Activated CD4-positive, alpha-beta memory T cell treated with anti-CD3 and anti-CD28 coated beads for 36 hours (primary cell): ENCODE measurements at regions not wholly inside any gene's neighbourhood (a gene's known extent, or its start where the extent isn't known, plus 50 kb on each side); places are given as distances from the start of the nearest gene placed in this dataset.

Experiments
- CTCF ChIA-PET: fragments of 350-600 bp; sonication (Branson Sonifier 250); formaldehyde crosslinking; loops from one replicate; lab custom pipeline; 2021; ENCODE audit warnings: antibody characterized with exemption, inconsistent platforms; lab: Charles Lee
- POLR2A ChIA-PET: fragments of 350-600 bp; sonication (Branson Sonifier 250); formaldehyde crosslinking; loops from one replicate; lab custom pipeline; 2021; ENCODE audit warnings: antibody characterized with exemption; lab: Charles Lee
- DNase-seq: peaks from one replicate; pipeline ENCODE4 v3.0.0-alpha.2; 2020
- H3K27ac Mint-ChIP-seq: one replicate; pipeline ENCODE4 v1.8.0; 2021; ENCODE audit warnings: mixed read lengths
- H3K27me3 Mint-ChIP-seq: one replicate; pipeline ENCODE4 v1.8.0; 2021; ENCODE audit warnings: mixed read lengths
- H3K36me3 Mint-ChIP-seq: one replicate; pipeline ENCODE4 v1.8.0; 2021; ENCODE audit warnings: mixed read lengths
- H3K4me1 Mint-ChIP-seq: one replicate; pipeline ENCODE4 v1.8.0; 2021; ENCODE audit warnings: low read depth, mixed read lengths
- H3K4me3 Mint-ChIP-seq: one replicate; pipeline ENCODE4 v1.8.0; 2021; ENCODE audit warnings: mild to moderate bottlenecking, mixed read lengths
- H3K9me3 Mint-ChIP-seq: one replicate; pipeline ENCODE4 v1.8.0; 2021; ENCODE audit warnings: mixed read lengths
- intact Hi-C: fragments of 100-400 bp; cut with micrococcal nuclease; formaldehyde crosslinking; loops from one replicate; pipeline ENCODE4 v1.15.1; 2023

GRCh38 chr6:113129991-113130390, 727.2 kb upstream of the MARCKS start:
- Mint-ChIP-seq H3K27me3 (no peaks in the 10 kb centered on the region), H3K27ac (no peak overlapping the region), H3K4me3 (no peak overlapping the region), H3K36me3 (no peaks in the 10 kb centered on the region), H3K9me3 (no peaks in the 10 kb centered on the region), H3K4me1 (no peaks in the 10 kb centered on the region)
- CTCF ChIA-PET = no interaction called here
- POLR2A ChIA-PET = no interaction called here
- DNase-seq = no peak
- intact Hi-C loops = no loop called here

- Mint-ChIP-seq H3K9me3 (no peaks in the 10 kb centered on the region), H3K36me3 (no peaks in the 10 kb centered on the region), H3K4me3 (no peak overlapping the region), H3K27me3 (no peaks in the 10 kb centered on the region), H3K27ac (no peak overlapping the region), H3K4me1 (no peaks in the 10 kb centered on the region)
- CTCF ChIA-PET = no interaction called here
- POLR2A ChIA-PET = no interaction called here
- no peak for DNase-seq
- intact Hi-C loops = no loop called here
Measured at GRCh38 chr6:113137426-113137825, 719.7 kb upstream of the MARCKS start.

- no peak overlapping the region for H3K4me3 Mint-ChIP-seq
- ChIA-PET POLR2A (no interaction called here), CTCF (no interaction called here)
- H3K9me3 Mint-ChIP-seq = peaks cover 2% of the 10 kb centered on the region
- H3K27me3 Mint-ChIP-seq = no peaks in the 10 kb centered on the region
- no peak overlapping the region for H3K27ac Mint-ChIP-seq
- H3K36me3 Mint-ChIP-seq = no peaks in the 10 kb centered on the region
- no peak for DNase-seq
- no peaks in the 10 kb centered on the region for H3K4me1 Mint-ChIP-seq
- intact Hi-C loops = no loop called here
Measured at GRCh38 chr6:113140721-113141120, 716.4 kb upstream of the MARCKS start.

- Mint-ChIP-seq H3K9me3 (peaks cover 2% of the 10 kb centered on the region), H3K27me3 (no peaks in the 10 kb centered on the region), H3K4me3 (no peak overlapping the region), H3K4me1 (no peaks in the 10 kb centered on the region), H3K27ac (no peak overlapping the region), H3K36me3 (no peaks in the 10 kb centered on the region)
- intact Hi-C loops = no loop called here
- POLR2A ChIA-PET = no interaction called here
- no peak for DNase-seq
- CTCF ChIA-PET = no interaction called here
Measured at GRCh38 chr6:113141901-113142300, 715.2 kb upstream of the MARCKS start.

- no peak for DNase-seq
- no peak overlapping the region for H3K4me3 Mint-ChIP-seq
- no peaks in the 10 kb centered on the region for H3K27me3 Mint-ChIP-seq
- ChIA-PET CTCF (no interaction called here), POLR2A (no interaction called here)
- intact Hi-C loops = no loop called here
- no peaks in the 10 kb centered on the region for H3K36me3 Mint-ChIP-seq
- H3K4me1 Mint-ChIP-seq = no peaks in the 10 kb centered on the region
- peaks cover 4% of the 10 kb centered on the region for H3K9me3 Mint-ChIP-seq
- no peak overlapping the region for H3K27ac Mint-ChIP-seq
Measured at GRCh38 chr6:113142671-113143174, 714.4 kb upstream of the MARCKS start.

GRCh38 chr6:113143206-113143605, 713.9 kb upstream of the MARCKS start:
- Mint-ChIP-seq H3K4me1 (no peaks in the 10 kb centered on the region), H3K36me3 (no peaks in the 10 kb centered on the region), H3K4me3 (no peak overlapping the region), H3K27me3 (no peaks in the 10 kb centered on the region), H3K27ac (no peak overlapping the region), H3K9me3 (peaks cover 7% of the 10 kb centered on the region)
- DNase-seq = no peak
- CTCF ChIA-PET = no interaction called here
- POLR2A ChIA-PET = no interaction called here
- intact Hi-C loops = no loop called here

- H3K36me3 Mint-ChIP-seq = no peaks in the 10 kb centered on the region
- CTCF ChIA-PET = no interaction called here
- POLR2A ChIA-PET = no interaction called here
- H3K4me1 Mint-ChIP-seq = no peaks in the 10 kb centered on the region
- intact Hi-C loops = no loop called here
- no peaks in the 10 kb centered on the region for H3K27me3 Mint-ChIP-seq
- DNase-seq = no peak
- peaks cover 7% of the 10 kb centered on the region for H3K9me3 Mint-ChIP-seq
- H3K27ac Mint-ChIP-seq = no peak overlapping the region
- H3K4me3 Mint-ChIP-seq = no peak overlapping the region
Measured at GRCh38 chr6:113144117-113144516, 713.0 kb upstream of the MARCKS start.

- peaks cover 12% of the 10 kb centered on the region for H3K9me3 Mint-ChIP-seq
- ChIA-PET POLR2A (no interaction called here), CTCF (no interaction called here)
- no peaks in the 10 kb centered on the region for H3K36me3 Mint-ChIP-seq
- intact Hi-C loops = no loop called here
- H3K27me3 Mint-ChIP-seq = no peaks in the 10 kb centered on the region
- H3K27ac Mint-ChIP-seq = no peak overlapping the region
- H3K4me3 Mint-ChIP-seq = no peak overlapping the region
- no peak for DNase-seq
- H3K4me1 Mint-ChIP-seq = no peaks in the 10 kb centered on the region
Measured at GRCh38 chr6:113146878-113147277, 710.3 kb upstream of the MARCKS start.

- ChIA-PET CTCF (no interaction called here), POLR2A (no interaction called here)
- intact Hi-C loops = no loop called here
- no peaks in the 10 kb centered on the region for H3K27me3 Mint-ChIP-seq
- H3K36me3 Mint-ChIP-seq = no peaks in the 10 kb centered on the region
- H3K4me3 Mint-ChIP-seq = no peak overlapping the region
- H3K4me1 Mint-ChIP-seq = no peaks in the 10 kb centered on the region
- no peak overlapping the region for H3K27ac Mint-ChIP-seq
- DNase-seq = no peak
- peaks cover 12% of the 10 kb centered on the region for H3K9me3 Mint-ChIP-seq
Measured at GRCh38 chr6:113147544-113147943, 709.6 kb upstream of the MARCKS start.

- CTCF ChIA-PET = no interaction called here
- no peaks in the 10 kb centered on the region for H3K4me1 Mint-ChIP-seq
- intact Hi-C loops = no loop called here
- no peak overlapping the region for H3K4me3 Mint-ChIP-seq
- H3K27ac Mint-ChIP-seq = no peak overlapping the region
- no peaks in the 10 kb centered on the region for H3K36me3 Mint-ChIP-seq
- H3K9me3 Mint-ChIP-seq = peaks cover 10% of the 10 kb centered on the region
- DNase-seq = no peak
- H3K27me3 Mint-ChIP-seq = no peaks in the 10 kb centered on the region
- POLR2A ChIA-PET = no interaction called here
Measured at GRCh38 chr6:113148566-113148965, 708.6 kb upstream of the MARCKS start.

GRCh38 chr6:113149511-113149910, 707.6 kb upstream of the MARCKS start:
- H3K4me3 Mint-ChIP-seq = no peak overlapping the region
- CTCF ChIA-PET = no interaction called here
- POLR2A ChIA-PET = no interaction called here
- H3K36me3 Mint-ChIP-seq = no peaks in the 10 kb centered on the region
- intact Hi-C loops = no loop called here
- no peak overlapping the region for H3K27ac Mint-ChIP-seq
- H3K27me3 Mint-ChIP-seq = no peaks in the 10 kb centered on the region
- no peak for DNase-seq
- H3K9me3 Mint-ChIP-seq = peaks cover 10% of the 10 kb centered on the region
- no peaks in the 10 kb centered on the region for H3K4me1 Mint-ChIP-seq

- DNase-seq = no peak
- no peaks in the 10 kb centered on the region for H3K27me3 Mint-ChIP-seq
- no peaks in the 10 kb centered on the region for H3K4me1 Mint-ChIP-seq
- CTCF ChIA-PET = no interaction called here
- peaks cover 7% of the 10 kb centered on the region for H3K9me3 Mint-ChIP-seq
- no peak overlapping the region for H3K4me3 Mint-ChIP-seq
- intact Hi-C loops = no loop called here
- H3K36me3 Mint-ChIP-seq = no peaks in the 10 kb centered on the region
- POLR2A ChIA-PET = no interaction called here
- H3K27ac Mint-ChIP-seq = no peak overlapping the region
Measured at GRCh38 chr6:113160306-113161017, 696.7 kb upstream of the MARCKS start.

GRCh38 chr6:113161018-113161315, 696.2 kb upstream of the MARCKS start:
- H3K27me3 Mint-ChIP-seq = no peaks in the 10 kb centered on the region
- ChIA-PET CTCF (no interaction called here), POLR2A (no interaction called here)

More at GRCh38 chr6:113161018-113161315, 696.2 kb upstream of the MARCKS start:
- Mint-ChIP-seq H3K4me3 (no peak overlapping the region), H3K9me3 (peaks cover 4% of the 10 kb centered on the region), H3K36me3 (no peaks in the 10 kb centered on the region), H3K27ac (no peak overlapping the region), H3K4me1 (no peaks in the 10 kb centered on the region)
- intact Hi-C loops = no loop called here
- no peak for DNase-seq
